ENCODE measurements at regions not wholly inside any gene's neighbourhood (a gene's known extent, or its start where the extent isn't known, plus 50 kb on each side); places are given as distances from the start of the nearest gene placed in this dataset.

DNA sequence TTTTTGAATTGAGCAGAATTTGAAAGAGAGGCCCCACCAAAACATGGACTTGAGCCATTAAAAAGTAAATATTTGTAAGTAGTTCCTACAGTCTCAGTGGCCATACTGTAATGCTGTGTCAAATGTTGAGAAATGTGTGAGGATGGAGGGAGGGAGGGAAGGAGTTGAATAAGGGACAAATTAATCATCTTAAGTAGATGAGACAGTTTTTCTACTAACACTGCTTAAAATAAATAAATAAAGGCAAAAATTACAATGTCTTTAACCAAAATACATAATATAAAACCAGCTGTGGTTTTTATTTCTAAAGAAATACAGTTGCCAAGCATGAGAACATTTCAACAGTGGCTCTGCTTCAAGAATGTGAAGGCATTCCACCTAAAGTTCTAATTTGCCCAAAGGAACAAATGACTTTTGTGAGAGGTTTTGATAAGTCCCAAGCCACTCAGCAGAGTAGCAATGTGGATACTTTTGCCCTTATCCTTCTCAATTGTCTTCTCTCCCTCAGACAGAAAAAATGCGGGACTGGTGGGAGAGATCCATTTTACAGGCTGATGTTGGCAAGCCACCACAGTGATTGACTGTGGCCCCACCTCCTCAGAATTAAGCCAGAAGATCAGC is 427.0 kb upstream of the RARB start:
- no peak for DNase-seq (ENCODE audit: low read depth)
- H3K4me3 ChIP-seq (ENCODE audit: low read depth, low read length): no peak overlapping the region
- TF ChIP-seq, protein P1, sequence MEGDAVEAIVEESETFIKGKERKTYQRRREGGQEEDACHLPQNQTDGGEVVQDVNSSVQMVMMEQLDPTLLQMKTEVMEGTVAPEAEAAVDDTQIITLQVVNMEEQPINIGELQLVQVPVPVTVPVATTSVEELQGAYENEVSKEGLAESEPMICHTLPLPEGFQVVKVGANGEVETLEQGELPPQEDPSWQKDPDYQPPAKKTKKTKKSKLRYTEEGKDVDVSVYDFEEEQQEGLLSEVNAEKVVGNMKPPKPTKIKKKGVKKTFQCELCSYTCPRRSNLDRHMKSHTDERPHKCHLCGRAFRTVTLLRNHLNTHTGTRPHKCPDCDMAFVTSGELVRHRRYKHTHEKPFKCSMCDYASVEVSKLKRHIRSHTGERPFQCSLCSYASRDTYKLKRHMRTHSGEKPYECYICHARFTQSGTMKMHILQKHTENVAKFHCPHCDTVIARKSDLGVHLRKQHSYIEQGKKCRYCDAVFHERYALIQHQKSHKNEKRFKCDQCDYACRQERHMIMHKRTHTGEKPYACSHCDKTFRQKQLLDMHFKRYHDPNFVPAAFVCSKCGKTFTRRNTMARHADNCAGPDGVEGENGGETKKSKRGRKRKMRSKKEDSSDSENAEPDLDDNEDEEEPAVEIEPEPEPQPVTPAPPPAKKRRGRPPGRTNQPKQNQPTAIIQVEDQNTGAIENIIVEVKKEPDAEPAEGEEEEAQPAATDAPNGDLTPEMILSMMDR (IDR thresholded peaks at IDR 0.05; ENCODE audit: low read depth, low read length): no peak
- TF ChIP-seq MYC (IDR thresholded peaks at IDR 0.05; ENCODE audit: low read depth, low read length) (no peak), POLR2A (IDR thresholded peaks at IDR 0.05; ENCODE audit: extremely low read depth, insufficient read length) (no peak)
- TF ChIP-seq, protein P2, sequence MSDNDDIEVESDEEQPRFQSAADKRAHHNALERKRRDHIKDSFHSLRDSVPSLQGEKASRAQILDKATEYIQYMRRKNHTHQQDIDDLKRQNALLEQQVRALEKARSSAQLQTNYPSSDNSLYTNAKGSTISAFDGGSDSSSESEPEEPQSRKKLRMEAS (IDR thresholded peaks at IDR 0.05; ENCODE audit: low read depth, low read length): no peak

DNA sequence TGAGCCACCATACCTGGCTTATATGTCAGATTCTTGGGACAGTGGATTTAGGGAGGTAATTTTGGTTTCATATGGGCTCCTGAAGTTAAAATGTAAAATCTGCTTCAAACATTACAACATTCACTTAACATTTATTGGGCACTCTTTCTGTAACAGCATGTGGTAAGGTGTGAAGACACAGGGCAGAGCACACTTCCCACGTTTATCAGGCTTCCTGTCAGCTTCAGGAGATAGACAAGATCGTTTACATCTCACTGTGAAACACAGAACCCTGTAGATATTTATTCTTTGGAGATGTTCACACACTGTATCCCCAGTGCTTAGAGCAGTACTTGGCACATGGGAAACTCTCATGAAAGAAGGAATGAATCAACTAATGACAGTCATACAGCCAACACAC is 426.0 kb upstream of the RARB start:
- no peak for DNase-seq (ENCODE audit: low read depth)
- no peak for TF ChIP-seq MYC (IDR thresholded peaks at IDR 0.05; ENCODE audit: low read depth, low read length)
- TF ChIP-seq POLR2A (IDR thresholded peaks at IDR 0.05; ENCODE audit: extremely low read depth, insufficient read length): no peak
- H3K4me3 ChIP-seq (ENCODE audit: low read depth, low read length): no peak overlapping the region

DNA sequence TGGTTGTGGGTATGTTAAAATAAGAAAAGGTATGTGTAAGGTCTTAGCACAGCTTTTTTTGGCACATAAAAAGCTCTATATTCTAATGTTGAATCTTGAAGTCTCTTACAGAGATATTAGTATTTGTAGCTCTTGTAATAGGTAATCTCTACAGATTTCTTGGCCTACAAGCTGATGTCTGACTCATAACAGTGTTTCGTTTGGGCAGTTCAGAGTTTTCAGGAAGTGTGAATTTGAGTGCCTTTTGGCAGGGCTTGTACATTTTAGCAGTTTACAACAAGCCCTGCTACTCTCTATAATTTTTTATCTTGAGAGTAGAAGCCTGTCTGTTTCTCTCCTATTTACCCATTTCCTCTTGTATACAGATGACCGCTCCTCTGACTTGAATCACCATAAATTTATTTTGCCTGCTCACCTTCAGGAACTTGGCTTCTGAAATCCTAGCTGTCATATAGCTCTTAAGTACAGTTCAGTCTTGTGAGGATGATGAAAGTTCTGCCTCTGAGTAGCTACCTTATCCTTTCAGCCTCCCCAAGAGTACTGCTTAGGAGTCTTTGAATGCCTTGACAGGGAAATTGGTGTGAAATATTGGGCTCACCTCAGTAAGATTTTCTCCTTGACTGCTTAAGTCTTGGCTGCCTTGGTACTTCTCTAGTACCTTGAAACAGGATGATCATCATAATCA is 419.9 kb upstream of the RARB start:
- TF ChIP-seq POLR2A (IDR thresholded peaks at IDR 0.05; ENCODE audit: extremely low read depth, insufficient read length): no peak
- TF ChIP-seq, protein P2 (IDR thresholded peaks at IDR 0.05; ENCODE audit: low read depth, low read length): no peak
- TF ChIP-seq, protein P1 (IDR thresholded peaks at IDR 0.05; ENCODE audit: low read depth, low read length): no peak
- no peak for TF ChIP-seq MYC (IDR thresholded peaks at IDR 0.05; ENCODE audit: low read depth, low read length)
- DNase-seq (ENCODE audit: low read depth): no peak
- H3K4me3 ChIP-seq (ENCODE audit: low read depth, low read length): no peak overlapping the region

DNA sequence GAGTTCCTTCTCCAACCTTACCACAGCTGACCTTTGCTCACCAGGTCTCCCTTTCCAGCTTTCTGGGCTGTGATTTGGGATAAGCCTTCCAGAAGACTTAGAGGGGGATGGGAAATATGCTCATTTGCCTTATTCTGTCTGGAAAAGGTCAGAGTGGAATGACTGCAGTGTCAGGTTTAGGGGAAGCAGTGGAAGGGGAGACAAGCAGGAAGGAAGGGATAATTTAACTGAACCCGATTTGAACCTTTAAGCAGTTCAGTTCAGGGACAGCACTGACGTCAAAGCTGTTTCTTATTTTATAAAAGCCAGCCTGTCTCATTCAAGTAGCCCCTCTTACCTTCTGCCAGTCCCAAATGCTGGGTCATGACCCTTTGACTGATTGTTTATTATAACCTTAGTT is 418.4 kb upstream of the RARB start:
- no peak overlapping the region for H3K4me3 ChIP-seq (ENCODE audit: low read depth, low read length)
- no peak for DNase-seq (ENCODE audit: low read depth)
- TF ChIP-seq POLR2A (IDR thresholded peaks at IDR 0.05; ENCODE audit: extremely low read depth, insufficient read length) (no peak), MYC (IDR thresholded peaks at IDR 0.05; ENCODE audit: low read depth, low read length) (no peak)
- TF ChIP-seq, protein P2 (IDR thresholded peaks at IDR 0.05; ENCODE audit: low read depth, low read length): no peak
- TF ChIP-seq, protein P1 (IDR thresholded peaks at IDR 0.05; ENCODE audit: low read depth, low read length): no peak

DNA sequence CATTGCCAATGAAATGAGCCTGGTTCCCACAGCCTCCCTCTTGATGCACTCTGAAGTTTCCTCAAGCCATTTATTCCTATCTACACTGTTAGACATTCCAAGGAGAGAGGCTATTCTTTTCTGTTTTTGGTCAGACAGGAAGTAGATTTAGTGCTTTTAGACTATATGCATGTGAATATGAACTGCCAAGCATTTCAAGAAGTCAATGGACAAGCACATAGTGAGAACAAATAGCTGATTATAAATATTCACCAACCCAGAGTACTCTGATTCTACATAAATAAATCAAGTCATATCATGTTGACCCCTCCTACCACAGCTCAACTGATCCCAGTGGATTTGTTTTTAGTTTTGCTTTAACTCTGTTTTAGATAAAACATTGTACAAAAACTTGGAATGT is 412.5 kb upstream of the RARB start:
- TF ChIP-seq, protein P1 (IDR thresholded peaks at IDR 0.05; ENCODE audit: low read depth, low read length): no peak
- TF ChIP-seq, protein P2 (IDR thresholded peaks at IDR 0.05; ENCODE audit: low read depth, low read length): no peak
- no peak for TF ChIP-seq POLR2A (IDR thresholded peaks at IDR 0.05; ENCODE audit: extremely low read depth, insufficient read length)
- no peak for TF ChIP-seq MYC (IDR thresholded peaks at IDR 0.05; ENCODE audit: low read depth, low read length)
- H3K4me3 ChIP-seq (ENCODE audit: low read depth, low read length): no peak overlapping the region
- DNase-seq (ENCODE audit: low read depth): no peak

DNA sequence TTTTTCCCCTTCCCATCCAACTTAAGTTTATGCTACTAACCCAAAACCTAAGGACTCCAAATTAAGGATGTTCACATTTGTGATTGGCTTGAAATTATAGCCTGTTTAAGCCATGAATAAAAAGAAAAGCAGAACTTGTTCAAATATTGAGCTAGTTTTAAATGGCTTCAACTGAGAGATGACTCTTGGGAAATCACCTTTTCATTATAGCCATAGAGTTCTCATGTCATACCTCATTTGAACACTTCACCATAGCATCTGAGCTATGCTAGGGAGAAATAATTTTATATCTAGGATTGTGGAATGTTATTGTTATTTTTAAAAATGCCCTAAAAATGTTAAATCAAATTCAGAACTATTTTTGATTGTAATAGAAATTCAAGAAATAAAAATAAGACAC is 409.2 kb upstream of the RARB start:
- no peak overlapping the region for H3K4me3 ChIP-seq (ENCODE audit: low read depth, low read length)
- no peak for TF ChIP-seq POLR2A (IDR thresholded peaks at IDR 0.05; ENCODE audit: extremely low read depth, insufficient read length)
- TF ChIP-seq, protein P2 (IDR thresholded peaks at IDR 0.05; ENCODE audit: low read depth, low read length): no peak
- TF ChIP-seq, protein P1 (IDR thresholded peaks at IDR 0.05; ENCODE audit: low read depth, low read length): no peak
- TF ChIP-seq MYC (IDR thresholded peaks at IDR 0.05; ENCODE audit: low read depth, low read length): no peak
- DNase-seq (ENCODE audit: low read depth): no peak

Measured in NB4 (cell line).